Activated CD4-positive, alpha-beta T cell treated with anti-CD3 and anti-CD28 coated beads, Interleukin-2, amount 10 ng/mL, durations not matched to agents 7 days and 5 days (primary cell): ENCODE measurements at regions not wholly inside any gene's neighbourhood (a gene's known extent, or its start where the extent isn't known, plus 50 kb on each side); places are given as distances from the start of the nearest gene placed in this dataset.

Experiments used
- CTCF ChIA-PET: fragments of 350-600 bp; sonication (Branson Sonifier 250); formaldehyde crosslinking; loops from one replicate; lab custom pipeline; 2021; ENCODE audit warnings: antibody characterized with exemption; lab: Charles Lee
- POLR2A ChIA-PET: fragments of 350-600 bp; sonication (Branson Sonifier 250); formaldehyde crosslinking; loops from one replicate; lab custom pipeline; 2021; ENCODE audit warnings: antibody characterized with exemption; lab: Charles Lee
- DNase-seq: peaks from one replicate; pipeline ENCODE4 v3.0.0-alpha.2; 2020
- H3K27ac Mint-ChIP-seq: one replicate; pipeline ENCODE4 v1.8.0; 2021; ENCODE audit warnings: mild to moderate bottlenecking, moderate library complexity, mixed read lengths
- H3K27me3 Mint-ChIP-seq: one replicate; pipeline ENCODE4 v1.8.0; 2021; ENCODE audit warnings: mixed read lengths
- H3K36me3 Mint-ChIP-seq: one replicate; pipeline ENCODE4 v1.8.0; 2021; ENCODE audit warnings: low read depth, mixed read lengths
- H3K4me1 Mint-ChIP-seq: one replicate; pipeline ENCODE4 v1.8.0; 2021; ENCODE audit warnings: mixed read lengths
- H3K4me3 Mint-ChIP-seq: one replicate; pipeline ENCODE4 v1.8.0; 2021; ENCODE audit warnings: mild to moderate bottlenecking, moderate library complexity, mixed read lengths
- H3K9me3 Mint-ChIP-seq: one replicate; pipeline ENCODE4 v1.8.0; 2021; ENCODE audit warnings: mixed read lengths

- H3K36me3 Mint-ChIP-seq = no peaks in the 10 kb centered on the region
- no peak overlapping the region for H3K27ac Mint-ChIP-seq
- CTCF ChIA-PET = no interaction called here
- H3K4me3 Mint-ChIP-seq = no peak overlapping the region
- no peaks in the 10 kb centered on the region for H3K4me1 Mint-ChIP-seq
- H3K27me3 Mint-ChIP-seq = no peaks in the 10 kb centered on the region
- POLR2A ChIA-PET = no interaction called here
- peaks cover 8% of the 10 kb centered on the region for H3K9me3 Mint-ChIP-seq
- DNase-seq = no peak
Measured at GRCh38 chr16:52386694-52387093, 160.2 kb downstream of the TOX3 start.

- Mint-ChIP-seq H3K36me3 (no peaks in the 10 kb centered on the region), H3K27ac (no peak overlapping the region), H3K4me3 (no peak overlapping the region), H3K9me3 (peaks cover 13% of the 10 kb centered on the region), H3K4me1 (no peaks in the 10 kb centered on the region), H3K27me3 (no peaks in the 10 kb centered on the region)
- DNase-seq = no peak
- ChIA-PET CTCF (no interaction called here), POLR2A (no interaction called here)
Measured at GRCh38 chr16:52384378-52384777, 162.6 kb downstream of the TOX3 start.

GRCh38 chr16:52383640-52384292 lies 163.2 kb downstream of the TOX3 start:
- Mint-ChIP-seq H3K27me3 (no peaks in the 10 kb centered on the region), H3K27ac (no peak overlapping the region)
- POLR2A ChIA-PET = no interaction called here

GRCh38 chr16:52383119-52383518 lies 163.8 kb downstream of the TOX3 start:
- Mint-ChIP-seq H3K4me3 (no peak overlapping the region), H3K4me1 (no peaks in the 10 kb centered on the region), H3K9me3 (peaks cover 11% of the 10 kb centered on the region), H3K27me3 (no peaks in the 10 kb centered on the region), H3K27ac (no peak overlapping the region), H3K36me3 (no peaks in the 10 kb centered on the region)
- DNase-seq = no peak
- ChIA-PET POLR2A (no interaction called here), CTCF (no interaction called here)

More at GRCh38 chr16:52383640-52384292, 163.2 kb downstream of the TOX3 start:
- peaks cover 13% of the 10 kb centered on the region for H3K9me3 Mint-ChIP-seq
- CTCF ChIA-PET = no interaction called here
- no peak overlapping the region for H3K4me3 Mint-ChIP-seq
- no peaks in the 10 kb centered on the region for H3K36me3 Mint-ChIP-seq
- DNase-seq = no peak
- H3K4me1 Mint-ChIP-seq = no peaks in the 10 kb centered on the region

GRCh38 chr16:52379551-52379950 lies 167.4 kb downstream of the TOX3 start:
- CTCF ChIA-PET = no interaction called here
- H3K4me1 Mint-ChIP-seq = no peaks in the 10 kb centered on the region

GRCh38 chr16:52376676-52377280 lies 170.2 kb downstream of the TOX3 start:
- Mint-ChIP-seq H3K27me3 (no peaks in the 10 kb centered on the region), H3K36me3 (no peaks in the 10 kb centered on the region), H3K9me3 (peaks cover 14% of the 10 kb centered on the region), H3K4me3 (no peak overlapping the region), H3K4me1 (no peaks in the 10 kb centered on the region), H3K27ac (no peak overlapping the region)
- no peak for DNase-seq
- ChIA-PET POLR2A (no interaction called here), CTCF (no interaction called here)

More at GRCh38 chr16:52379551-52379950, 167.4 kb downstream of the TOX3 start:
- Mint-ChIP-seq H3K9me3 (peaks cover 11% of the 10 kb centered on the region), H3K36me3 (no peaks in the 10 kb centered on the region), H3K4me3 (no peak overlapping the region), H3K27ac (no peak overlapping the region), H3K27me3 (no peaks in the 10 kb centered on the region)
- no peak for DNase-seq
- POLR2A ChIA-PET = no interaction called here

GRCh38 chr16:52372313-52372712 lies 174.6 kb downstream of the TOX3 start:
- peaks cover 6% of the 10 kb centered on the region for H3K9me3 Mint-ChIP-seq
- ChIA-PET POLR2A (no interaction called here), CTCF (no interaction called here)
- H3K27ac Mint-ChIP-seq = no peak overlapping the region
- H3K36me3 Mint-ChIP-seq = no peaks in the 10 kb centered on the region
- DNase-seq = no peak
- no peaks in the 10 kb centered on the region for H3K27me3 Mint-ChIP-seq
- no peaks in the 10 kb centered on the region for H3K4me1 Mint-ChIP-seq
- no peak overlapping the region for H3K4me3 Mint-ChIP-seq

GRCh38 chr16:52368859-52369258 lies 178.1 kb downstream of the TOX3 start:
- H3K4me3 Mint-ChIP-seq = no peak overlapping the region
- peaks cover 6% of the 10 kb centered on the region for H3K9me3 Mint-ChIP-seq
- H3K36me3 Mint-ChIP-seq = no peaks in the 10 kb centered on the region
- no peak overlapping the region for H3K27ac Mint-ChIP-seq
- H3K4me1 Mint-ChIP-seq = no peaks in the 10 kb centered on the region
- H3K27me3 Mint-ChIP-seq = no peaks in the 10 kb centered on the region
- DNase-seq = no peak
- ChIA-PET POLR2A (no interaction called here), CTCF (no interaction called here)

GRCh38 chr16:52367821-52368220 lies 179.1 kb downstream of the TOX3 start:
- Mint-ChIP-seq H3K27me3 (no peaks in the 10 kb centered on the region), H3K4me1 (no peaks in the 10 kb centered on the region), H3K27ac (no peak overlapping the region), H3K36me3 (no peaks in the 10 kb centered on the region), H3K4me3 (no peak overlapping the region), H3K9me3 (peaks cover 2% of the 10 kb centered on the region)
- DNase-seq = no peak
- POLR2A ChIA-PET = no interaction called here
- CTCF ChIA-PET = no interaction called here

- POLR2A ChIA-PET = no interaction called here
- CTCF ChIA-PET = interaction anchor here (0.8 kb wide), 1 partner anchor 11 kb away, joined by 4 read pairs; no protein-coding TSS in a partner anchor
- no peaks in the 10 kb centered on the region for H3K4me1 Mint-ChIP-seq
- no peak overlapping the region for H3K27ac Mint-ChIP-seq
- no peaks in the 10 kb centered on the region for H3K36me3 Mint-ChIP-seq
- H3K4me3 Mint-ChIP-seq = no peak overlapping the region
- H3K9me3 Mint-ChIP-seq = no peaks in the 10 kb centered on the region
- no peak for DNase-seq
- no peaks in the 10 kb centered on the region for H3K27me3 Mint-ChIP-seq
Measured at GRCh38 chr16:52366983-52367382, 180.0 kb downstream of the TOX3 start.

GRCh38 chr16:52364500-52364899 lies 182.4 kb downstream of the TOX3 start:
- no peak for DNase-seq
- ChIA-PET CTCF (no interaction called here), POLR2A (no interaction called here)
- Mint-ChIP-seq H3K4me3 (no peak overlapping the region), H3K9me3 (peaks cover 5% of the 10 kb centered on the region), H3K36me3 (no peaks in the 10 kb centered on the region), H3K27me3 (no peaks in the 10 kb centered on the region), H3K4me1 (no peaks in the 10 kb centered on the region), H3K27ac (no peak overlapping the region)

- Mint-ChIP-seq H3K27me3 (no peaks in the 10 kb centered on the region), H3K4me3 (no peak overlapping the region), H3K4me1 (no peaks in the 10 kb centered on the region), H3K27ac (no peak overlapping the region), H3K36me3 (no peaks in the 10 kb centered on the region), H3K9me3 (peaks cover 5% of the 10 kb centered on the region)
- DNase-seq = no peak
- CTCF ChIA-PET = no interaction called here
- POLR2A ChIA-PET = no interaction called here
Measured at GRCh38 chr16:52363082-52363481, 183.9 kb downstream of the TOX3 start.

- Mint-ChIP-seq H3K27ac (no peak overlapping the region), H3K4me3 (no peak overlapping the region), H3K4me1 (no peaks in the 10 kb centered on the region), H3K27me3 (no peaks in the 10 kb centered on the region), H3K36me3 (no peaks in the 10 kb centered on the region), H3K9me3 (peaks cover 5% of the 10 kb centered on the region)
- DNase-seq = no peak
- POLR2A ChIA-PET = no interaction called here
- CTCF ChIA-PET = no interaction called here
Measured at GRCh38 chr16:52357711-52358110, 189.2 kb downstream of the TOX3 start.

GRCh38 chr16:52353249-52353648 lies 193.7 kb downstream of the TOX3 start:
- Mint-ChIP-seq H3K27me3 (no peaks in the 10 kb centered on the region), H3K4me1 (no peaks in the 10 kb centered on the region), H3K9me3 (no peaks in the 10 kb centered on the region), H3K36me3 (no peaks in the 10 kb centered on the region), H3K4me3 (no peak overlapping the region), H3K27ac (no peak overlapping the region)
- ChIA-PET CTCF (no interaction called here), POLR2A (no interaction called here)
- no peak for DNase-seq
